H1 (cell line): ENCODE measurements at regions not wholly inside any gene's neighbourhood (a gene's known extent, or its start where the extent isn't known, plus 50 kb on each side); places are given as distances from the start of the nearest gene placed in this dataset.

Experiments
- ASH2L ChIP-seq: fragments of 200-600, 300-600 bp; sonication (generic); IDR thresholded peaks from one replicate; pipeline ENCODE4 v1.7.1; 2017; ENCODE audit warnings: low read length
- BCL11A ChIP-seq, 2 experiments: IDR thresholded peaks; one replicate each; pipeline ENCODE4 v1.6.1; 2011; ENCODE audit warnings: low read depth in 2 of 2, low read length in 2 of 2, mild to moderate bottlenecking in 2 of 2
- BRCA1 ChIP-seq: IDR thresholded peaks from 2 replicates; pipeline ENCODE4 v1.6.1; 2012; ENCODE audit warnings: low read depth, low read length, improper control_type of control experiment
- CBX8 ChIP-seq: fragments of 300-800, 300-1000 bp; sonication (generic); IDR thresholded peaks from 2 replicates; pipeline ENCODE4 v1.7.1; 2016; ENCODE audit warnings: low read depth, low read length, borderline replicate concordance
- CHD1 ChIP-seq: IDR thresholded peaks from 2 replicates; pipeline ENCODE4 v1.6.1; 2012; ENCODE audit warnings: low read depth, low read length, improper control_type of control experiment
- CTBP2 ChIP-seq: IDR thresholded peaks from 2 replicates; pipeline ENCODE4 v1.7.0; 2011; ENCODE audit warnings: borderline replicate concordance, mild to moderate bottlenecking, moderate library complexity, mixed read lengths, low read length; ENCODE audit not compliant: insufficient read depth, insufficient read length
- EGR1 ChIP-seq: IDR thresholded peaks from 2 replicates; pipeline ENCODE4 v1.6.1; 2011; ENCODE audit warnings: low read depth, low read length, borderline replicate concordance
- EZH2 ChIP-seq: fragments of 200-600 bp; sonication (generic); IDR thresholded peaks from 2 replicates; pipeline ENCODE4 v1.7.1; 2012; ENCODE audit warnings: low read depth, mild to moderate bottlenecking, moderate library complexity, low read length, inconsistent platforms; ENCODE audit not compliant: severe bottlenecking
- GTF2F1 ChIP-seq: IDR thresholded peaks from 2 replicates; pipeline ENCODE4 v1.6.1; 2012; ENCODE audit warnings: low read depth, low read length, improper control_type of control experiment, borderline replicate concordance
- JUN ChIP-seq: IDR thresholded peaks from 2 replicates; pipeline ENCODE4 v1.6.1; 2011; ENCODE audit warnings: low read depth, mild to moderate bottlenecking, improper control_type of control experiment, low read length
- KDM4A ChIP-seq: IDR thresholded peaks from one replicate; pipeline ENCODE4 v1.7.1; 2012; ENCODE audit warnings: low read depth, mild to moderate bottlenecking, moderate library complexity, low read length, inconsistent platforms; ENCODE audit not compliant: severe bottlenecking
- MAFK ChIP-seq: IDR thresholded peaks from 2 replicates; pipeline ENCODE4 v1.6.1; 2012; ENCODE audit warnings: low read depth, mild to moderate bottlenecking, improper control_type of control experiment, low read length
- NANOG ChIP-seq: IDR thresholded peaks from 2 replicates; pipeline ENCODE4 v1.6.1; 2011; ENCODE audit warnings: low read length, low read depth, mild to moderate bottlenecking, inconsistent platforms; ENCODE audit not compliant: insufficient read depth, poor library complexity, severe bottlenecking
- NRF1 ChIP-seq: IDR thresholded peaks from 2 replicates; pipeline ENCODE4 v1.6.1; 2011; ENCODE audit warnings: mild to moderate bottlenecking, low read depth, low read length, improper control_type of control experiment
- PHF8 ChIP-seq: fragments of 200-600 bp; sonication (generic); conservative IDR thresholded peaks from 2 replicates; pipeline ENCODE4 v1.7.1; 2012; ENCODE audit warnings: low read depth, mild to moderate bottlenecking, inconsistent platforms, low read length, moderate library complexity
- POLR2AphosphoS5 ChIP-seq: IDR thresholded peaks from 2 replicates; pipeline ENCODE4 v1.6.1; 2011; ENCODE audit warnings: low read depth, low read length
- RBBP5 ChIP-seq: IDR thresholded peaks from 2 replicates; pipeline ENCODE4 v1.7.1; 2012; ENCODE audit warnings: low read depth, mild to moderate bottlenecking, inconsistent platforms, low read length, moderate library complexity, borderline replicate concordance
- RFX5 ChIP-seq: IDR thresholded peaks from 2 replicates; pipeline ENCODE4 v1.6.1; 2011; ENCODE audit warnings: low read depth, low read length, improper control_type of control experiment, borderline replicate concordance
- SIX5 ChIP-seq: IDR thresholded peaks from 2 replicates; pipeline ENCODE4 v1.6.1; 2011; ENCODE audit warnings: mild to moderate bottlenecking, low read depth, low read length
- SP1 ChIP-seq: IDR thresholded peaks from 2 replicates; pipeline ENCODE4 v1.6.1; 2011; ENCODE audit warnings: low read depth, low read length
- SP2 ChIP-seq: IDR thresholded peaks from 2 replicates; pipeline ENCODE4 v1.6.1; 2012; ENCODE audit warnings: mild to moderate bottlenecking, low read length, inconsistent platforms
- TBP ChIP-seq: IDR thresholded peaks from 2 replicates; pipeline ENCODE4 v1.6.1; 2011; ENCODE audit warnings: low read depth, low read length, improper control_type of control experiment
- YY1 ChIP-seq: IDR thresholded peaks from 2 replicates; pipeline ENCODE4 v1.6.1; 2011; ENCODE audit warnings: low read depth, mild to moderate bottlenecking, low read length
- TF ChIP-seq, protein P1 (sequence below): IDR thresholded peaks from 2 replicates; pipeline ENCODE4 v1.6.1; 2011; ENCODE audit warnings: low read depth, mild to moderate bottlenecking, low read length; ENCODE audit not compliant: insufficient read depth

DNA sequence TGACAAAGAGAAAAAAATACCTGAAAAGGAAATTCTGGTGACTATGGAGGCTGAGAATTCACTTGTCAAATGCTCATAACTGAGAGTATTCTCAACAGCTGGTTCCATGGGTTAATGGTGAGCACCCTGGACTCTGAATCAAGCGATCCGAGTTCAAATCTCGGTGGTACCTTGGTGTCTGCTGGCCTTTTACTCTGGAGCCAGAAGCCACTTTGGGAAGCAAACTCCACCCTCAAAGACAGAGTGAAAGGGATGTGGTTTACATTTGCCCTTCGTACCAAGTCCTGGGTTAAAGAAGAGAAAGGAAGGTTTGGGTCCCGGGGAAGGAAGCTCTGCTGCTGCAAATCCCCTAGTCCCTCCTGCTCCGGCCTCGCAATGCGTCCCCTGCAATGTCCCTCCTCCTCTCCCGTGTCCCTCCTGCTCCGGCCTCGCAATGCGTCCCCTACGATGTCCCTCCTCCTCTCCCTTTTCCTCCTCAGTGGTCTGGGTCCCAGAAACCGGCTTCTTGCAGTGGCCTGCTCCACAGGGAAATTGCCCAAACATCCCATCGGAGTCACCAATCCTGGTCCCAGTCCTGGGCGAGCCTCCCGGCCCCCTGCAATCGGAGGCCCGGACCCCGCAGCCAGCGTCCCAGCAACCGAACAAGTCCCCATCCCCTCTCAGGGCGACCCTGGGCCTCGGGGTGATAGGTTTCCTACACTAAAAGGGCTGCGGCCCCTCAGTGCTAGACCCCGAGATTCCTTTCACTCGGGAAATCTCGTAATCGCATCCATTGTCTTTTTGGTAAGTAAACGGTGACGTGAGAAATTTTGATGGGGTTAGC, 129.4 kb downstream of the PPIAL4G start (continued):
- TF ChIP-seq TBP, result peak; percentile 100
- no peak for TF ChIP-seq EZH2
- TF ChIP-seq RBBP5, result peak; percentile 80; the same call in 1 of the 2 replicates
- TF ChIP-seq JUN, result no peak
- no peak for TF ChIP-seq CTBP2
- TF ChIP-seq RFX5, result no peak
- TF ChIP-seq PHF8, result no peak; the same call in 1 of the 2 replicates
- TF ChIP-seq SIX5, result no peak
- 0 out of 2 replicates have a peak, but pooled peaks have one; percentile 13 for TF ChIP-seq SP1
- no peak for TF ChIP-seq ASH2L
- no peak for TF ChIP-seq SP2
- TF ChIP-seq BRCA1, result no peak; the same call in 1 of the 2 replicates
- no peak for TF ChIP-seq CHD1
- peak; percentile 74; the same call in 1 of the 2 replicates for TF ChIP-seq MAFK
- TF ChIP-seq EGR1, result no peak
- TF ChIP-seq KDM4A, result peak; percentile 72
- no peak for TF ChIP-seq POLR2AphosphoS5
- TF ChIP-seq BCL11A (IDR thresholded peaks at IDR 0.05; ENCODE audit: low read depth in 2 of 2, low read length in 2 of 2), result no peak
- no peak for TF ChIP-seq NANOG
- TF ChIP-seq CBX8, result no peak
- peak; percentile 36; the same call in 1 of the 2 replicates for TF ChIP-seq NRF1
- TF ChIP-seq GTF2F1, result no peak
- TF ChIP-seq, protein P1, sequence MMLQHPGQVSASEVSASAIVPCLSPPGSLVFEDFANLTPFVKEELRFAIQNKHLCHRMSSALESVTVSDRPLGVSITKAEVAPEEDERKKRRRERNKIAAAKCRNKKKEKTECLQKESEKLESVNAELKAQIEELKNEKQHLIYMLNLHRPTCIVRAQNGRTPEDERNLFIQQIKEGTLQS, result no peak
- 0 out of 2 replicates have a peak, but pooled peaks have one; percentile 45 for TF ChIP-seq YY1
